Hepatocyte (in vitro differentiated cells): ENCODE measurements at regions not wholly inside any gene's neighbourhood (a gene's known extent, or its start where the extent isn't known, plus 50 kb on each side); places are given as distances from the start of the nearest gene placed in this dataset.
"Not testable (repeated sequence)": the region's sequence is repeated elsewhere in the genome, so short reads cannot be mapped to it uniquely, and the experiment has no call there.

Experiments
- DNase-seq: peaks from one replicate; pipeline ENCODE4 v3.0.0-alpha.2; 2016; ENCODE audit warnings: low spot score
- H2AFZ ChIP-seq: fragments of 200-600 bp; sonication (generic); 2 replicates; pipeline ENCODE4 v1.6.0; 2016; ENCODE audit warnings: antibody characterized with exemption, mild to moderate bottlenecking
- H3K27ac ChIP-seq: fragments of 200-600 bp; sonication (generic); 2 replicates; pipeline ENCODE4 v1.5.1; 2016; ENCODE audit warnings: mild to moderate bottlenecking
- H3K27me3 ChIP-seq: fragments of 200-600 bp; sonication (generic); 2 replicates; pipeline ENCODE4 v1.6.1; 2016
- H3K36me3 ChIP-seq: fragments of 200-600 bp; sonication (generic); replicated peaks from 2 replicates; pipeline ENCODE4 v1.5.1; 2016; ENCODE audit warnings: low read depth; ENCODE audit not compliant: insufficient read depth
- H3K4me1 ChIP-seq: fragments of 200-600 bp; sonication (generic); 2 replicates; pipeline ENCODE4 v1.5.1; 2016; ENCODE audit warnings: mild to moderate bottlenecking, moderate library complexity; ENCODE audit not compliant: insufficient read depth
- H3K4me2 ChIP-seq: fragments of 200-600 bp; sonication (generic); 2 replicates; pipeline ENCODE4 v1.6.0; 2016
- H3K4me3 ChIP-seq: fragments of 200-600 bp; sonication (generic); 2 replicates; pipeline ENCODE4 v1.5.1; 2016; ENCODE audit warnings: mild to moderate bottlenecking
- H3K79me2 ChIP-seq: fragments of 200-600 bp; sonication (generic); 2 replicates; pipeline ENCODE4 v1.6.0; 2017; ENCODE audit warnings: mild to moderate bottlenecking
- H3K9me2 ChIP-seq: fragments of 200-600 bp; sonication (generic); replicated peaks from 2 replicates; pipeline ENCODE4 v1.6.0; 2017; ENCODE audit warnings: mild to moderate bottlenecking; ENCODE audit not compliant: insufficient read depth
- H3K9me3 ChIP-seq: fragments of 200-600 bp; sonication (generic); 2 replicates; pipeline ENCODE4 v1.5.1; 2016; ENCODE audit warnings: low read depth, mild to moderate bottlenecking
- H4K20me1 ChIP-seq: fragments of 200-600 bp; sonication (generic); 2 replicates; pipeline ENCODE4 v1.6.0; 2016; ENCODE audit warnings: mild to moderate bottlenecking; ENCODE audit not compliant: insufficient read depth, poor library complexity, severe bottlenecking
- EZH2 ChIP-seq: fragments of 200-600 bp; sonication (generic); IDR thresholded peaks from 2 replicates; pipeline ENCODE4 v1.6.1; 2016; ENCODE audit warnings: antibody characterized with exemption, mild to moderate bottlenecking, borderline replicate concordance
- EZH2phosphoT487 ChIP-seq: fragments of 200-600 bp; sonication (generic); IDR thresholded peaks from one replicate; pipeline ENCODE4 v1.6.1; 2018; ENCODE audit warnings: antibody characterized with exemption, mild to moderate bottlenecking, low read depth, moderate library complexity; ENCODE audit not compliant: unreplicated experiment, severe bottlenecking
- WGBS: methylation state at CpG from one replicate; pipeline ENCODE4 v1.1.6; 2016; ENCODE audit warnings: low lambda C conversion rate; ENCODE audit errors: missing lambda C conversion rate; 5-methylcytosine and 5-hydroxymethylcytosine counted together
- TF ChIP-seq, protein P1 (sequence below): fragments of 200-600 bp; sonication (generic); IDR thresholded peaks from 2 replicates; pipeline ENCODE4 v1.5.1; 2016; ENCODE audit warnings: antibody characterized with exemption, mild to moderate bottlenecking; ENCODE audit not compliant: poor library complexity

DNA sequence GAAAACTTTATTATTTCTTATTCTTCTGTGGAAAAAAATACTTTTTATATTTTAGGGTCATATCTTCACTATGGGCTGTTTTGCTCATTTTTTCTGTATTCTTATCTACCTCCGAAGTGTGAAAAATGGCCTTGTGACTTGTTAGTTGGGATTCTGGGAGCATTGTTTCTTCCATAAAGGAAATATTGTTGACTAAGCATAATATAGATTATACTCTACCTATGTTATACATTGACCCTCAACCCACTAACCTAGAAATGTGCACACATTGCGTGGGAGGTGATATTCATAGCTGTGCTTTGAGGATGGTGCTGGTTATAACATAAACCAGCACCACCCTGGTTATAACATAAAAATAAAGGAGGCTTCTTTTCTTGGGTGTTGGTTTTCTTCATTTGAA is 259.2 kb upstream of the AADAT start:
- no peak overlapping the region for H3K4me2 ChIP-seq
- DNase-seq = no peak
- no peak overlapping the region for H3K4me3 ChIP-seq
- H3K27ac ChIP-seq = no peak overlapping the region
- TF ChIP-seq, protein P1, sequence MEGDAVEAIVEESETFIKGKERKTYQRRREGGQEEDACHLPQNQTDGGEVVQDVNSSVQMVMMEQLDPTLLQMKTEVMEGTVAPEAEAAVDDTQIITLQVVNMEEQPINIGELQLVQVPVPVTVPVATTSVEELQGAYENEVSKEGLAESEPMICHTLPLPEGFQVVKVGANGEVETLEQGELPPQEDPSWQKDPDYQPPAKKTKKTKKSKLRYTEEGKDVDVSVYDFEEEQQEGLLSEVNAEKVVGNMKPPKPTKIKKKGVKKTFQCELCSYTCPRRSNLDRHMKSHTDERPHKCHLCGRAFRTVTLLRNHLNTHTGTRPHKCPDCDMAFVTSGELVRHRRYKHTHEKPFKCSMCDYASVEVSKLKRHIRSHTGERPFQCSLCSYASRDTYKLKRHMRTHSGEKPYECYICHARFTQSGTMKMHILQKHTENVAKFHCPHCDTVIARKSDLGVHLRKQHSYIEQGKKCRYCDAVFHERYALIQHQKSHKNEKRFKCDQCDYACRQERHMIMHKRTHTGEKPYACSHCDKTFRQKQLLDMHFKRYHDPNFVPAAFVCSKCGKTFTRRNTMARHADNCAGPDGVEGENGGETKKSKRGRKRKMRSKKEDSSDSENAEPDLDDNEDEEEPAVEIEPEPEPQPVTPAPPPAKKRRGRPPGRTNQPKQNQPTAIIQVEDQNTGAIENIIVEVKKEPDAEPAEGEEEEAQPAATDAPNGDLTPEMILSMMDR = no peak
- TF ChIP-seq EZH2 (no peak), EZH2phosphoT487 (no peak)
- H4K20me1 ChIP-seq = no peaks in the 10 kb centered on the region
- H3K79me2 ChIP-seq = no peaks in the 10 kb centered on the region
- H3K9me2 ChIP-seq = no peaks in the 10 kb centered on the region
- H3K27me3 ChIP-seq = no peaks in the 10 kb centered on the region
- H2AFZ ChIP-seq = no peak overlapping the region
- H3K9me3 ChIP-seq = no peaks in the 10 kb centered on the region
- H3K4me1 ChIP-seq = no peaks in the 10 kb centered on the region
- 86% methylated on average over 2 of the region's 2 CpGs for WGBS
- no peaks in the 10 kb centered on the region for H3K36me3 ChIP-seq

DNA sequence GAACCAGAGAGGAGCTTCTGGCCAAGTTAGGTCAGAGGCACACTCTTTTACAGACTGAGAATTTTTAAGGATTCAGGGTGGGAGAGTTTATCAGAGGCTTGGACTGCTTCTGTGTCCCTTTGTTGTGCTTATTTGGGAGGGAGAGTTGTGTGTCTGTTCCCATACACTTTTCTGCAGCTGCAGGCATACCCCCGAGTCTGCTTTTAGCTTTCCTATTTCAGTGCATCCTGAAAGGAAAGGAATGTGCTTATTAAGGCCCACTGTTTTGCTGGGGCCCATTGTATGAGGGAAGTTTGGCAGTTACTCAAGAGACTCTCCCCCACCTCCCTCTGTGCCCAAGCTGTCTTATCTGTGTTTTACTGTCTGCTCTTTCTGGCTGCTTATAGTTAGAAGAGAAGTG is 257.4 kb upstream of the AADAT start:
- not testable (repeated sequence) for H3K9me2 ChIP-seq, H3K27me3 ChIP-seq, H3K4me2 ChIP-seq, H3K27ac ChIP-seq, H3K36me3 ChIP-seq, H3K79me2 ChIP-seq, H3K4me1 ChIP-seq, H2AFZ ChIP-seq, H3K9me3 ChIP-seq, H4K20me1 ChIP-seq, DNase-seq, H3K4me3 ChIP-seq
- 64% methylated on average over 1 of the region's 1 CpG for WGBS

DNA sequence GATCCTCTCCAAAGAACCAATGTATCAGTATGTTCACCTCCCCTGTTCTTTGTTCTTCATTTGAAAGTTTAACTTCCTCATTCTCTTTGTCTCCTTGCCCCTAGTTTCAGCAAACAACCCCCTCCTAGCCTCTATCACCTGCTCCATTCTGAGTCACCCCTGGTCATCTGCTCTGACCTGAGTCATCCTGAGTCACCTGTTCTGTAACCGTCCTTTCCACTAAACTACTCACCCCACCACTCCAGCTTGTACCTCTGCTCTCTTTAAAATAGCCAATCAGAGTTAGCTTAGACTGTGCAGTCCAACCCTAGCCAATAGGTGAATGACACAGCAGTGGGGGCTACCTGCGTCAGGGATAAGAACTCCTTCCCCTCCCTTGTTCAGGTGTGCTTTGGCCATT is 249.8 kb upstream of the AADAT start:
- Histone ChIP-seq H3K27me3 (no peaks in the 10 kb centered on the region), H3K4me2 (no peak overlapping the region), H4K20me1 (no peaks in the 10 kb centered on the region), H3K9me3 (no peaks in the 10 kb centered on the region), H2AFZ (no peak overlapping the region), H3K4me3 (no peak overlapping the region), H3K79me2 (no peaks in the 10 kb centered on the region), H3K36me3 (no peaks in the 10 kb centered on the region), H3K27ac (peak overlapping the region; percentile 74), H3K4me1 (no peaks in the 10 kb centered on the region), H3K9me2 (no peaks in the 10 kb centered on the region)
- TF ChIP-seq EZH2 (no peak), EZH2phosphoT487 (no peak)
- TF ChIP-seq, protein P1 = no peak
- peak; percentile 28 for DNase-seq
- 70% methylated on average over 2 of the region's 2 CpGs for WGBS

DNA sequence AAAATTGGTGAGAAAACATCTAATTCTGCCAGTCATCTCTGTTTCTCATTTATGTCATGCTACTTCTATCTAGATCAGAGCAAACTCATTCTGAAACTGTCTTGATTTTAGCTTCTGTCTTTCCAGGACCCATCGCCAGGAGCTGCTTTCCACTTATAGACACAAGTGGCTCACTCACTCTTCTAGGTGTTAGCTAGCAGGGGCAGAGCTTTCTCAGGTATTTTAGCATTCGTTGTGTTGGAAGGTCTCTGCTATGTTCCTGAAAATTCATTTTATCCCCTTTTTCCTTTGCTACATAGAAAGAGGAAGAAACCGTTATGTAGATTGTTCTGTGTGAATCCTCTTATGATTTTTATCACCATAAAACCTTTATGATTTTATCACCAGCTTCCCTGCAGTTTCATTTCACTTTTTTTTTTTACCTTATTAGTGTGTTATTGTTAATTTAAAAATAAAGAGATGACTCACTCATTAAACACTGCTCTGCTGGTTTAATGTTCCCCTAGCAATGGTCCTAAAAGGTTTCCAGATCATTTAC is 246.6 kb upstream of the AADAT start:
- Histone ChIP-seq H3K9me3 (no peaks in the 10 kb centered on the region), H3K79me2 (no peaks in the 10 kb centered on the region), H3K27me3 (no peaks in the 10 kb centered on the region), H3K9me2 (no peaks in the 10 kb centered on the region), H3K4me2 (no peak overlapping the region), H3K4me1 (no peaks in the 10 kb centered on the region), H4K20me1 (no peaks in the 10 kb centered on the region), H3K27ac (no peak overlapping the region), H3K4me3 (no peak overlapping the region), H2AFZ (no peak overlapping the region), H3K36me3 (no peaks in the 10 kb centered on the region)
- no peak for DNase-seq
- TF ChIP-seq EZH2 (no peak), EZH2phosphoT487 (no peak)
- TF ChIP-seq, protein P1 = no peak
- WGBS = 73% methylated on average over 3 of the region's 3 CpGs
